RWPE2 (cell line): ENCODE measurements at regions not wholly inside any gene's neighbourhood (a gene's known extent, or its start where the extent isn't known, plus 50 kb on each side); places are given as distances from the start of the nearest gene placed in this dataset.

Experiments
- ATAC-seq: fragments of 200-7000 bp; cut with Tn5 transposase; 3 replicates; pipeline ENCODE4 v1.9.1; 2021; ENCODE audit warnings: low read depth
- DNase-seq: peaks from one replicate; pipeline ENCODE4 v3.0.0-alpha.2; 2020; ENCODE audit warnings: low spot score
- H3K27ac ChIP-seq: fragments of 450-650 bp; 2 replicates; pipeline ENCODE4 v1.5.1; 2017; ENCODE audit warnings: mild to moderate bottlenecking; ENCODE audit not compliant: poor library complexity, severe bottlenecking
- H3K27me3 ChIP-seq: fragments of 250-450 bp; sonication (Bioruptor Pico); 2 replicates; pipeline ENCODE4 v1.5.1; 2021; ENCODE audit warnings: mild to moderate bottlenecking, moderate library complexity; ENCODE audit not compliant: insufficient read depth, poor library complexity, severe bottlenecking
- H3K36me3 ChIP-seq: fragments of 250-450 bp; sonication (Bioruptor Pico); 2 replicates; pipeline ENCODE4 v1.5.1; 2020; ENCODE audit warnings: low read depth, mild to moderate bottlenecking, moderate library complexity
- H3K4me1 ChIP-seq: fragments of 250-450 bp; sonication (Bioruptor Pico); 2 replicates; pipeline ENCODE4 v1.5.1; 2021; ENCODE audit warnings: mild to moderate bottlenecking, moderate library complexity; ENCODE audit not compliant: insufficient read depth, poor library complexity, severe bottlenecking
- H3K4me3 ChIP-seq: fragments of 250-450 bp; sonication (Bioruptor Pico); 2 replicates; pipeline ENCODE4 v1.5.1; 2021; ENCODE audit warnings: mild to moderate bottlenecking, moderate library complexity; ENCODE audit not compliant: severe bottlenecking
- H3K9me3 ChIP-seq: fragments of 250-450 bp; sonication (Bioruptor Pico); 2 replicates; pipeline ENCODE4 v1.5.1; 2021; ENCODE audit warnings: mild to moderate bottlenecking, moderate library complexity; ENCODE audit not compliant: severe bottlenecking
- TF ChIP-seq, protein P1 (sequence below): fragments of 450-650 bp; IDR thresholded peaks from one replicate; pipeline ENCODE4 v1.5.1; 2017; ENCODE audit warnings: mild to moderate bottlenecking, moderate library complexity; ENCODE audit not compliant: poor library complexity, severe bottlenecking

DNA sequence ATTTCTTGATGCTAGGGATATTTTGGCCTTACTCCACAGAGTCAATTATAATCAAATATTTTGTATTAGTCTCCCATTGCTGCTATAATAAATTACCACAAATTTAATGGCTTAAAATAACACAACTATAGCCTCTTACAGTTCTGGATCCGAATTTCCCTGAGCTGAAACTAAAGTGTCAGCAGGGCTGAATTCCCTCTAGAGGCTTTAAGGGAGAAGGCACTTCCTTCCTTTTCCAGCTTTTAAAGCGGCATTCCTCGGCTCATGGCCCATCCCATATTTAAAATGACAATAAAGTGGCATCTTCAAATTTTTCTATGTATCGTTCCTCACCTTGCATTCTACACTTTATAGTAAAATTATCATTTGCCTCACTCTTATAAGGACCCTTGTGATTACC is 421.4 kb upstream of the ZWINT start:
- Histone ChIP-seq H3K27ac (no peak overlapping the region), H3K36me3 (no peaks in the 10 kb centered on the region), H3K27me3 (no peaks in the 10 kb centered on the region), H3K4me3 (no peak overlapping the region), H3K9me3 (no peaks in the 10 kb centered on the region), H3K4me1 (no peaks in the 10 kb centered on the region)
- TF ChIP-seq, protein P1, sequence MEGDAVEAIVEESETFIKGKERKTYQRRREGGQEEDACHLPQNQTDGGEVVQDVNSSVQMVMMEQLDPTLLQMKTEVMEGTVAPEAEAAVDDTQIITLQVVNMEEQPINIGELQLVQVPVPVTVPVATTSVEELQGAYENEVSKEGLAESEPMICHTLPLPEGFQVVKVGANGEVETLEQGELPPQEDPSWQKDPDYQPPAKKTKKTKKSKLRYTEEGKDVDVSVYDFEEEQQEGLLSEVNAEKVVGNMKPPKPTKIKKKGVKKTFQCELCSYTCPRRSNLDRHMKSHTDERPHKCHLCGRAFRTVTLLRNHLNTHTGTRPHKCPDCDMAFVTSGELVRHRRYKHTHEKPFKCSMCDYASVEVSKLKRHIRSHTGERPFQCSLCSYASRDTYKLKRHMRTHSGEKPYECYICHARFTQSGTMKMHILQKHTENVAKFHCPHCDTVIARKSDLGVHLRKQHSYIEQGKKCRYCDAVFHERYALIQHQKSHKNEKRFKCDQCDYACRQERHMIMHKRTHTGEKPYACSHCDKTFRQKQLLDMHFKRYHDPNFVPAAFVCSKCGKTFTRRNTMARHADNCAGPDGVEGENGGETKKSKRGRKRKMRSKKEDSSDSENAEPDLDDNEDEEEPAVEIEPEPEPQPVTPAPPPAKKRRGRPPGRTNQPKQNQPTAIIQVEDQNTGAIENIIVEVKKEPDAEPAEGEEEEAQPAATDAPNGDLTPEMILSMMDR, result no peak
- DNase-seq (no peak), ATAC-seq (0 out of 3 replicates have a peak, but pooled peaks have one; percentile 33)

DNA sequence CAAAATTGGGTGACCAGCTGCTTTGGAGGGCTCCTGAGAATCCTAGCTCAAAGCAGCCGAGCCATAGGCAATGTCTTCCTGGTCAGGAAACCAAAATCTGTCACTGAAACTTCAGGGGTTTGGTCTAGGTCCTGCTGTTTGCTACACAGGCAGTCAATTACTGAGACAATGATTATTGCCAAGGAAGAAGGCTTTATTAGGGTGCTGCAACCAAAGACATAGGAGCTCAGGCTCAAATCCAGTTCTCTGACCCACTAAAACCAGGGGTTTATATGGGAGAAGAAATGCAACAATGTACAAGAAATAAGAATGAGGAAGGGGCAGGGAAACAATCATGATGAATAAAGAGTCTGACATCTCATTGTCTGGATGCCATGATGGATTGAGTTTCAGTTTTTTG is 410.3 kb upstream of the ZWINT start:
- Histone ChIP-seq H3K4me1 (no peaks in the 10 kb centered on the region), H3K27me3 (peaks cover 3% of the 10 kb centered on the region), H3K4me3 (no peak overlapping the region), H3K9me3 (no peaks in the 10 kb centered on the region), H3K36me3 (no peaks in the 10 kb centered on the region), H3K27ac (no peak overlapping the region)
- ATAC-seq (no peak), DNase-seq (no peak)
- TF ChIP-seq, protein P1, result no peak

DNA sequence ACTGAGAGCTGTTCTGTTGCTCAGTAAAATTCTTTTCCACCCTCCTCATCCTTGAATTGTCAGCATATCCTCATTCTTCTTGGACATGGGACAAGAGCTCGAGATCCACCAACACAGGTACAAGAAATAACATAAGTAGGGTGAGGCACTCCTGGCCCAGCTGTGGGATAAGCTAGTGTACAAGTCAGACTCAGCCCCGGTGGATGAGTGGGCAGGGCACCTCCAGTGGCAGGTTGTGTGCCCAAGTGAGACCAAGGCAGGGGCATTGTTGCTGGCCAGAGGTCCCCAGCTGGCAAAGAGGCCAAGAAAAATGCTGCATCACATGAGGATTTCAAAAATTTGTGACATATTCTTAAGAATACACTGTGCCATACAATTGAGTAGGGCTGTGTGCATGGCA is 402.0 kb upstream of the ZWINT start:
- DNase-seq, result no peak

DNA sequence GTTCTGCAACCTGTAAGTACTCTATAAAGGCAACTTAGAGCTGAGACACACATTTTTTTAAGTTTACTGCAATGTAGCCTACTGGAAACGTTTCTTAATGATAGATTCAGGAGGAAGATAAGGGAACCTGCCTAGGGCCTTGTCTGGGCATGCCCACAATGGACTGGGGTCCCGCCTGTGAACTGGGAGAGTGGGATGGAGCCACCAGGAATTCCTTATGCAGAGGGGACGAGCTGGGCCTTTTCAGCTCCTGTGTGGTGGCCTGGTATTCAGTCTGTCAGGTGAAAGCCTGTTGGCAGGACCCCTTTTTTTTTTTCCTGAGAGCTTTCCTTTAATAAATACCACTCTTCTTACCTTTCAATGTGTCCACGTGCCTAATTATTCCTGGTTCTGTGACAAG is 384.4 kb upstream of the ZWINT start:
- TF ChIP-seq, protein P1, result no peak
- Histone ChIP-seq H3K9me3 (no peaks in the 10 kb centered on the region), H3K4me3 (no peak overlapping the region), H3K4me1 (no peaks in the 10 kb centered on the region), H3K36me3 (no peaks in the 10 kb centered on the region), H3K27ac (no peak overlapping the region), H3K27me3 (peaks cover 11% of the 10 kb centered on the region)
- ATAC-seq, result no peak
- no peak for DNase-seq

More for the DNA sequence above, 402.0 kb upstream of the ZWINT start:
- Histone ChIP-seq H3K4me1 (no peaks in the 10 kb centered on the region), H3K36me3 (no peaks in the 10 kb centered on the region), H3K27ac (no peak overlapping the region), H3K4me3 (no peak overlapping the region), H3K9me3 (no peaks in the 10 kb centered on the region), H3K27me3 (no peaks in the 10 kb centered on the region)
- TF ChIP-seq, protein P1, result no peak
- no peak for ATAC-seq

DNA sequence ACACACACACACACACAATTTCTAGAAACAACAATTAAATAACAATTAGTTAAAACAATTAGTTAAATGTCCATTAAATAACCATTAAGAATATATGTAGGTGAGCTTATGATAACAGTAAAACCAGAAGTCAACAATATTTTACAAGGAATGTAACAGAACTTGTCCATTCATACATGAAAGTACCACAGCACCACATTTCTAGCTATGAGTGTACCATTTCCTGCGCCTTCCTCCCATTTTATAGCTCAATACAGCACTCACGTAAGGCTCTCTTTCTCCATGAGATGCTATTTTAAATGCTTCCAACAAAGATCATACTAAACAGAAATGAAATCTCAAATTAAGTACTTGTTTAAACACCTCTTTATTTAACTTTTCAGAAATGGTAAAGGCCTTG is 367.3 kb upstream of the ZWINT start:
- Histone ChIP-seq H3K27ac (no peak overlapping the region), H3K27me3 (no peaks in the 10 kb centered on the region), H3K36me3 (no peaks in the 10 kb centered on the region), H3K4me3 (no peak overlapping the region), H3K9me3 (no peaks in the 10 kb centered on the region), H3K4me1 (no peaks in the 10 kb centered on the region)
- DNase-seq (no peak), ATAC-seq (no peak)
- TF ChIP-seq, protein P1, result no peak
